Fibroblast of skin of back (primary cell): ENCODE measurements at regions not wholly inside any gene's neighbourhood (a gene's known extent, or its start where the extent isn't known, plus 50 kb on each side); places are given as distances from the start of the nearest gene placed in this dataset.
"Not testable (repeated sequence)": the region's sequence is repeated elsewhere in the genome, so short reads cannot be mapped to it uniquely, and the experiment has no call there.

Source experiments
- DNase-seq: peaks from one replicate; pipeline ENCODE4 v3.0.0-alpha.2; 2013

DNA sequence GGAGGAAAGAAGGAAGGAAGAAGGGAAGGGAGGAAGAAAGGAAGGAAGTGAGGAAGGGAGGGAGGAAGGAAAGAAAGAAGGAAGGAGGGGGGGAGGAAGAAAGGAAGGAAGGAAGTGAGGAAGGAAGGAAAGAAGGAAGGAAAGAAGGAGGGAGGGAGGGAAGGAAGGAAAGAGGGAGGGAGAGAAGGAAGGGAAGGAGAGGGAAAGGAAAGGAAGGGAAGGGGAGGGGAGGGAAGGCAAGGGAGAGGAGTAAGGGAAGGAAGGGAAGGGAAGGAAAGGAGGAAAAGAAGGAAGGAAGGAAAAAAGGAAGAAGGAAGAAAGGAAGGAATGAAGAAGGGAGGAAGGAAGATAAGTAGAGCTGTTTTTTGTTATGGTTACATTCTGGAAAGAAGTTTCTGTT lies 141.2 kb downstream of the LRRC3B start:
- no peak for DNase-seq

DNA sequence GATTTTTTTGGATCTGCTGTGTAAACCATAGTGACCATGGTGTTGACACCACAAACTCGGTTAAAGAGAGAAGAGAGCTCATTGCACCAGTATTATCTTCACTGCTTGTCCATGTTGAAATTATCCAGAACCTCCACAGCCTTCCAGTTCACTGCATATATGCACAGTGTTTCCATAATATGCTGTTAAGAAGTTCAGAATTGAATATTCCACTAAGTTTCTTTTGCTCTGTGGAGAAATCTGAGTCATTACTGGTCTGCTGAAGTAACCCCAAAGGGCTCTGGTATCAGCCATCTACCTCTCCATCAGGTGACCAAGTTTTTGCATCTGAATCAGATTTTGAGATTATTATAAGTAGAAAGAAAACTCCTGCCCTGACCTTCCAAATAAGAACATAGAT lies 143.5 kb downstream of the LRRC3B start:
- DNase-seq, result no peak

DNA sequence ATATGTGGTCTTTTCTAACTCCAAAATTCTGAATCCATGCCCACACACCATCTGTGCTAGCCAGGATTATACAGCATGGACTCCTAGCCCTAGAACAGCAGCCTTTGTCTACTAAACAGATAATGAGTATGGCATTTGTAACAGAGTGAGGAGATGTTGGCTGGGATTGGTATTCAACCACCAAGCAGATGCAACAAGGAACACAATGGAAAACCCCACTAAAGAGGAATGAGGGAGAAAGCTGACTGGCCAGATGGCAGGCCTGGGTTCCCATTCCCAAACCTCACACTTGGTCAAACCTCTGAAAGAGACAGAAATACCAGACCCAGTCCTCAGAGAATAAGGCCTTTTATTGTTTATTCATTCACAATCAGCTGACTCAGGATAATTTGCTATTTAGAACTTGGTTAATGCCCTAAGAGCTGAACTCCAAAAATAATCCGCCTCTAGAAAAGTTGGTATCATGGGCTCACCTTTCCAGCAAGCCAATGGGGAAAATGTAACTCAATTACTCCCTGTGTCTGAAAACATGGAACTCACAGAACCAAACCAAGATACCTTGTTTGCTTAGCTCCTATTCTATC lies 145.6 kb downstream of the LRRC3B start:
- no peak for DNase-seq

DNA sequence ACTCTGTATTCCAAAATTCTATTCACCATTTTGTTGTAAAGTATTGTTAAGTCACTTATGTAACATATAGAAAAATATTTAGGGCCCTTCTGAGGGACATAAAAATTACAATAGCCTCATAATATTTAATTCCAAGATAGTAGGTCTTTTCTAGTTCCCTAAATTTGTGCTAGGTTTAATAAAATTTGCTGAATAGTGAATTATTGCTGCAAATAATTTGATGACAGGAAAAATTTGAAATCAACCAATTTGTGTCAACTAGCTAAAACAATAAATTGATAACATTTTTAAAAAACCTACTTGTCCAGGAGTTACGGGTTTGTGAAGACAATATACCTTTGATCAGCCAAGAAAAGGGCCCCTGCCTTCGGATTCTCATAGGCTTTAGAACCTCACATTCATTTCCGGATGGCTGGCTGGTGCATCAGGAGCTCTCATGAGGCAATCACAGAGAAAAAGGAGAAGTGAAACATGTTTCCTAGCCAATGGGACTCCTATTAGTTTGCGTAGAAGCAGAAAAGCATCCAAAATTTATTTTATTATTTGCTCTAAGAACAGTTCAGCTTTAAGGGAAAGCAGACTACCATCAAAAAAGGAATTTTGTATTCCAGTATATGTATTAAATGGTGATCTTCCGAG lies 177.2 kb downstream of the LRRC3B start:
- no peak for DNase-seq

DNA sequence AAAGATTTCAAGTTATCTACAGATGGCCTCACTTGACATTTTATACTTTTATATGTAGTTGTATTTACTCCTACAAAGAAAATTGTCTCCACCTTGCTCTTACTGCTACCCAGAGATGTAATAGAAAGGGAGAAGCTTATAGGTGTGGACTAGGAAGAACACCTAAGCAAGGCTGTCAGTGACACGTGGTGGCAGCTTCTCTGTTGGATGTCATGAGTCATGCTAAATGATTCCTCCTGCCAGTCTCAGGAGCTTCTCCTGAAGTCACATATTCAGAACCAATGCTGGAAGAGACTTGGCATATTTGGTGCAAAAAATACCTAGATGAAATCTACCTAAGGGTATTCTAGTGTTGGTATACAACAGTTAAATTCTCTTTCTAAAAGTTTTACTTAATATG lies 184.7 kb downstream of the LRRC3B start:
- DNase-seq, result no peak

DNA sequence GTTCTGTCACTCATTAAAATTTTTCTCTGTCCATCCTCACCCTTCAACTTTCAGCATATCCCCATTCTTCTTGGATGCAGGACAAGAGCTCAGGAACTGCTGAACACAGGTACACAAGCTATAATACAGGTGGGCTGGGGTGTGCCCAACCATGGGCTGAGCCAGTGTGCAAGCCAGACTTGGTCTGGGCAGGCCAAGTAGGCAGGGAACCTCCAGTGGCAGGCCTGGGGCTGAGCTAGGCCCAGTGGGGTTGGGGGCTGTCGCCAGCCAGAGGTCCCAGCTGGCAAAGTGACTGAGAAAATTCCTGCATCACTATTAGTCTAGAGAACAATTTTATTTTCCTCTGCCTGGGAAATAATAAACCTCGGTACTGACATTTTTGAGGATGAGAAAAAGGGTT lies 202.9 kb downstream of the LRRC3B start:
- DNase-seq, result no peak

DNA sequence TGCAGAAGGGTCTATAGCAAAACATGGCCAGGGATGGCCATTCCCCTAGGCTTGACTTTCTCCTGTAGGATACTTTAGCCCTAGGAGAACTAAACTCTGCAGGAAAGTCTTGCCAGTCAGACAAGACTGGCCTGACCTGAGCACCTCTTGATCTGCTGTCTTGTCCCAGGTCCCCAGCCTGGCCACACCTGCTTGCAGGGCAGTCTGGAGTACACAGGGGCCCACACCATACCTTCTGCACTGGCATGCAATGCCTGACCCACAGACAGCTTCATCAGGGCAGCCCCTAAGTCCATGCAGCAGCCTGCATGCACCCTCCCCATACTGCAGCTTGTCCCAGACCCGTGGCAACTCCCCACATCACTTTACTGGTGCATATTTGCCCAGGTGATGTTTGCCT lies 204.6 kb downstream of the LRRC3B start:
- DNase-seq, result no peak

DNA sequence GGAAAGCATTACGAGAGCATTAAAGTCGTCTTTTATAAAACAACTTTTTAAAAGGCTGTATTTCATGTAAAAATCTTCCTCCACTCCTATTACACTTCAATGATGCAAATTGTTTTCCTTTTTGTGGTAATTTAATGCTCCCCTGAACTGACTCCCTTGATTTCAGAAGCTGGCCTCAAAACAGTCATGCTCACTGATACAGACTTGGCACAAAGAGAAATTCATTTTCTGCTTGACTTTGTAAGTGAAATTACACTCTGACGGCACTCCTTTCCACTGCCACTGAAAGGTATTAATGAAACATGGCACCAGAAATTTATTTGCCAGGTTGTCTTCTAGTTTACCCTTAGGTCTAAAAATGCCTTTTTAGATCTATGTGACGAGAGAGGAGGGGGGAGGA lies 215.5 kb downstream of the LRRC3B start:
- no peak for DNase-seq

DNA sequence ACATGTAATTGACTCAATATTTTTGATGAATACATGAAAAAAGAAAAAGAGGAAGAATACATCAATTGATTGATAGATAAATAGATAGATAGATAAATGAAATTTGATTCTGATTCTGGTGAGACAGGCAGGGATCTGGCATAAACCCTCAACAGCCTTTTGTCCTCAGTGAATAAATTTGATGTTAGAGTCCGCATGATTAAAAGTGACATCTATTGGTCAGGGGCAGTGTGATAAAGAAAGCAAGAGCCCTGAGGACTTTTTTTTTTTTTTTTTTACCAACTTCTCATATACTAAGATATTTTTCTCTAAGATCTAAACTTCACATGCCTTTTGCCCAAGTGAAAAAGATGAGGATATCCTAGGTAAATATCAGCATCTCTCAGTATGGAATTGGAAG lies 216.4 kb downstream of the LRRC3B start:
- no peak for DNase-seq

DNA sequence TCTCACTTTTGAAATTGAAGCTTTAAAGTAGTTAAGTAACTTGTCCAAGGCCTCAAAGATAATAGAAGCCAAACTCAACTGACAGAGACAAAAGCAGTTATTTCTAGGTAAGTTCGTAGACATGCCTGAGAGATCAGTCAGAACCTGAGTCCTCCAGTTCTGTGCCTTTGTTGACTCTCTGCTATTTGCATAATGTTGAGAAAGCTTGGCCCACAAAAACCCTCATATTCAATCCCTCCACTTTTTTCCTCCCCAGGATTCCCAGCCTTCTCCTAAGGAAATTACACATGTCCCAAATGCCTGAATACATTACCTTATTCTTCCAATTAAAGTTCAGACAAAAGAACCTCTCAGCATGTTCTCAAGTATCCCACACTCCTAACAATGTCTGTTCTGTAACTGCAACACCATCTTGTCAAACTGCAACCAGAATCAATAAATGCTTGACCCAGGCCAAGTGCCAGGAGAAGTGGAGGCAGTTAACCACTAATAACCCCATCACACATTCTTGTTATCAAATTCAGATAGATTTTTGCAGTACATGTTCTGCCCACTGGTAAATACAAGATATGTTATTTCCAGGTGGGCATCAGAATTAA lies 217.8 kb downstream of the LRRC3B start:
- no peak for DNase-seq

DNA sequence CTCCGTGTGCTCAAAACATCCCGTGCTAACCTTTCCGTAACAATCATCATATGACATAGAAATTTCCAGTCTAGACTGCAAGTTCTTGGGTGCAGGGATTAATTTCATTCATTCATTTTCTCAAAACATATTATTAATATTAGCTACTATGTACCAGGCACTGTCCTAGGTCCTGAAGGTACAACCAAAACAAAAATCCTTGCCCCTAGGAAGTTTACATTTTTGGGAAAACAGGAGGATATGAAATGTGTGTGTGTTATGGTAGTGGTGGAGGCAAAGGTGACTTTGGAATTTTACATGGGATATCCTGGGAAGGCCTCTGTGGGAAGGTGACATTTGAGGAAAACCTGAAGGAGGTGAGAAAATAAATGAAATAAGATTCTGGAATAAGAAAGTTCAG lies 222.6 kb downstream of the LRRC3B start:
- DNase-seq, result no peak

DNA sequence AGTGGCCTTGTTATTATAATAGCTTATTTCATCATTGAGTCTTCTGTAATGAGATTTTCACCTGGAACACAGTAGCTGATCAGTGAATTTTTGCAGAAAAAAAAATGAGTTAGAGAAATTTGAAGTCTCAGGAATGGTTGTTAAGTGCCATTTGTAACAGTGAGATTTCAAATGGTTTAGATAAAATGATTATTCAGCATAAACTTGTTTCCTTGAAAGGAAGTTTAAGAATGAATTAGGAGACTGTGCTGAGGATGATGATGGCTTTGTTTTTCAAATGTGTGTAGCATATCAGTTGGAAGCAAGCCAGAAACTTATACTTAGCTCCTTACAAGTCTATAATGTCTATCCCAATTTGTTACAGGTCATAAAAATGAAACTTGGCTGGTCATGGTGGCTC lies 225.1 kb downstream of the LRRC3B start:
- no peak for DNase-seq

DNA sequence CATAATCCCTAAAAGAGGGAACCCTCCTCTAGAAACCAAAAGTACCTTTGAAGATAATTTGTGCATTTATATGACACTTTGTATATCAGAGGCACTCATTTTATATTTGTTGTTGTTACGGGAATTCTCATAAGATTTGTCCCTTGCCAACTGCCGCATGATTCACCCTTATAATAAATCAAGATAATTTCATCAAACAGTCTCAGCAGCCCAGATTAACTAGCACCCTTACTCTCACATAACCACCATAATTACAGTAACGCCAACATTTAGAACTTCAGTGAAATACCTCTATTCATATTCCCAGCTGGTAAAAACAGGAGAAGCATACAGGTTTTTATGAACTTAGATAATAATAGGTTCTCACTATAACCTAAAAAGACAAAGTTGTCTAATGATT lies 271.9 kb downstream of the LRRC3B start:
- DNase-seq, result no peak

DNA sequence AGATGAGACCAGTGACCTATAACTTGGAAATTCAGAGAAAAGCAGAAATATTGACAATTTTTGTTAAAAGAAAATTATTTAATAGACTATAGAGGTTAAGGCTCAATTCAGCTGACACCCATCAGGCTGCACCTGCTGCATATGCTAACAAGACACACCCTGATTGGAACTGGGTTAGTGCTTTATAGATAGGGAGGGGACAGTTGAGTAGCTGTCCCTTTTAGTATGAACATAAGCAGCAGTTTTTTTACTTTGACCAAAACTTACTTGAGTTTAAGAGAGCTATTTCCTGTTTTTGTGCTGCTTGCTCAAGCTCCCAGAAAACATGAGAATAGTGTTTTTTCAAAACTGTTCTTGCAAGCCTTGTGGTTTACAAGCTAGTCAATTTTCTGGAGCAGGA lies 292.6 kb downstream of the LRRC3B start:
- DNase-seq, result no peak

DNA sequence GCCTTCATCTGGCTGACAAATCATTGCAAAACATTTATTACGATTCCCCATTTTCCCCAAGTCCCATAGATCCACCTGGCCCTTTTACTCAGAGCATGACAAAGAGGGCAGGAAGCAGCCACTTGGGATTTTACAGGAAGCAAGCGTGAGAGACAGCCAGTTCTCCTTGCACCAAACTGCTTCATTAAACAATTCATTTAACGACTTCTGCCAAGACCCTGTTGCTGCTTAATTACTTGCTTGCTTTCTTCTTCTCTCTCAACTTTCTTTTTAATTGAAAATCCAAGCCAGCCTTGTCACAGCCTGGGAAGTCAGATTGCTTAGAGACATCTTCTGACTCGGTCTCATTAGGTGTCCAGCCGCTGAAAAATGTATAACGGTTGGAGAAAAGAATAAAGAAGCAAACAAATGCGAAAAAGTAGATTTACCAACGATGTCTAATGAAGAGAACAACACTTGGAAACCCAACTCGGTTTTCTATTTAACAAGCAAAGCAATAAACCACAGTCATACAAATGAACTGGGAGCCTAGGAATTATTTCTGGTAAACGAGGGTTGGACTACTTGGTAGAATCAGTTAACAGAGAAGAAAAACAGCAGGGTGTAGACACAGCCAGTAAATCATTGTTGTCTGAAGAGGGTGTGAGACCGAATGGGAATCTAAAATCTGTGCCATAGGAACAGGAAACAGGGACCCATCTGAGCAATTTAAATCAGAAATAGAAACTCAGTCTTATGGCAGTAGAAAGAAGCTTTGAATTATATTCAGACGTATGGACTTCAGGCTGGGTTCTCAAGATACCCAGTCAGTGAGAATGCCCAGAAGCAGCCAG lies 298.3 kb downstream of the LRRC3B start:
- DNase-seq, result no peak

DNA sequence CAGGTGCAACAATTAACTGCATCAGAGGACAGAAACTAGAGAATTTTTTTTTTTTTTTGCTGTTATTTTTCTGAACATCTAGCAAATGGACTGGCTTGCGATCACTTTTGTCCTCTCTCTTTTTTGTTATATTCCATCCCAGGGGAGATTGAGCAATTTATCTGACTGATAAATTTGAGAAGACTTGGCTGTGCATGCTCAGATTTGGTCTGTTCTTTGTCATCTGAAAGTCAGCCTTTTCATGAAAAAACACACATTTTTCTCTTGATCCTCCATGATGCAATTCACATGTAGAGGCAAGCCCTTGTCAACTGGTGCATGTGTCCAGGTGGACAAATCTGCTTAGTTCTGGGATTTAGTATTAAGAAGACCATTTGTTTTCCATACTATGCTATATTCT lies 309.3 kb downstream of the LRRC3B start:
- no peak for DNase-seq

DNA sequence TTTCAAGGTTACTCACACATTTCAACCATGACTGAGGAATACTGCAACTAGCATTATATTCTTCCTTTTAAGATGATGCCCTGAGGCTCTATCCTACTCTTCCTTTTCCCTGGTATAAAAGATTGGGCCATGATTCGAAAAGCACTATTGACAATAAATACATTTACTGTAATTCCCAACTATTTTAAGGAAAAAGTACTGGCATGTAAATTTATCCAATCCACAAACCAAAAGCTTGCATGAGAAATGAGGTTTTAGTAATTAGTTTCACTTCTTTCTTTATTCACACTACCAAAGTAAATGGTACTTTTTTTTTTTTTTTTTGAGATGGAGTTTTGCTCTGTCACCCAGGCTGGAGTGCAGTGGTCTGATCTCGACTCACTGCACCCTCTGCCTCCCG lies 310.2 kb downstream of the LRRC3B start:
- no peak for DNase-seq

DNA sequence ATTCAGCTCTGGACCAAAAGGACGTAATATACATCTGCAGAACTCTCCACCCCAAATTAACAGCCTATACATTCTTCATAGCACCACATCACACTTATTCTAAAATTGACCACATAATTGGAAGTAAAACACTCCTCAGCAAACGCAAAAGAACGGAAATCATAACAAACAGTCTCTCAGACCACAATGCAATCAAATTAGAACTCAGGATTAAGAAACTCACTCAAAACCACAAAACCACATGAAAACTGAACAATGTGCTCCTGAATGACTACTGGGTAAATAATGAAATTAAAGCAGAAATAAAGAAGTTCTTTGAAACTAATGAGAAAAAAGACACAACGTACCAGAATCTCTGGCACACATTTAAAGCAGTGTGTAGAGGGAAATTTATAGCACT lies 322.9 kb downstream of the LRRC3B start:
- DNase-seq, result not testable (repeated sequence)

DNA sequence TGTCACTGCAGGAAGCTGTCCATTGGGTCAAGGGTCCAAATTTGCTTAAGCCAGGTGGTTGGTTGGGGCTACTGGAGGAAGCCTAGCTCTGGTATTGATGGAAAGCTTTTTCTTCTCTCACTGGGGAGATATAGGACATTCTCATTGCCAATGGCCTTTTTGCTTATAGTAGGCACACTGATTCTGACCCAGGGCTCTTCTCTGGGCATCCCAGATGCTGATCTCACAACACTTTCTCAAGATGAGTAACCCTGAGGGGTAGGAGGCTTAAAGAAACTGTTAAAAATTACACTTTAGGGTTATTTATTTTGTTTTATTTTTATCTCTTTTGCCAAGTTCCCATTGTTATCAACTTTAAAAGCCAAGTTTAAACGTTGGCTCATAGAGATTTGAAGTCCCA lies 337.8 kb downstream of the LRRC3B start:
- DNase-seq, result no peak

DNA sequence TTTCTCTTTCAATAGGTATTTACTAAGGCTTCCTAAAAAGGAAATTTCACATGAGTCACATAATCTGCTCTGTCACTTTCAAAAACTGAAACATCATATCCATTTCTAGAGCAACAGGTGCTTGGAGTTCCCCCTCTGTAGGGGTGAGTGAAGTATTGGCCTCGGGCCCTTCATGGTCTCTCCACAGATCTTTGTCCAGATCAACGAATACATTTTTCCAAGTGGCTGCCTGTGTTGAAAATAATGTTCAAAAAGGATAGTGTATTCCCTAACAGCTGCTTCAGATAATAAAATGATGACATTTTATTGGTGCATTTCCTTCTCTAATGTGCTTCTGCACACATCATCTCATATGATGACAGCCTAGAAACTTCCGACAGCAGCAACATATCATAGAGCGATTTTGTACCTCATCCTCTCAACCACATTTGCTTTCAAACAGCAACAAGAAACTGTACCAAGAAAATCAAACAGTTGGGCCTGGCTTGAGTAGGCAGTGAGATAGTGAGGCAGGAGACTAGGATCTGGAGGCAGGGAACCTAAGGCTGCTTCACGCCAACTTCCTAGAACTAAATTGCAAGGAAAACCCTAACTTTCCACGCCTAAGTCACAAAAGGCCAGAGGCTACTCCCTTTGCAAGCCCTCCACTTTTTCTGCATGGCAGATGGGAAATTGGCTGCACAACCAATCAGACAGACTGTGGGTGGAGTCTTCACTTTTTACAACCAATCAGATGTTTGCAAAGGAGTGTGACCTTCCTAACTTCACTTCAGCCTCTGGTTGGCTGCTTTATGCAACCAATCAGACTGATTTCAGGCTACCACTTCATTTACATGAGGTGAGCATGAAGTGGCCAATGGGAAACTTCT lies 340.2 kb downstream of the LRRC3B start:
- no peak for DNase-seq

DNA sequence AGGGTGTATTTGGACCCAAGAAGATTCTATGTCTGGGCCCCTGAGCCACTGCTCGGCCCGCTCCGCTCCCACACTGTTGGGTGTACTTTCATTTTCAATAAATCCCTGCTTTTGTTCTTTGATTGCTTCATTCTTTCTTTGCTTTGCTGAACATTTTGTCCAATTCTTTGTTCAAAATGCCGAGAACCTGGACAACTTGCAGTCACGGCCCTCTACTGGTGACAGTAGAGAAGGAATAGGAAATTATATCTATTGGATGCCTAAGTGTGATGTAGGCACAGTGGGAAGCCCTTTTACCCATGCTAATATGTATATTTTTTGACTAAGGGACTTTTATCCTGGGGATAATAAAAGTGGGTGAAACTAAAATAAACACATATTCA lies 340.8 kb downstream of the LRRC3B start:
- peak; percentile 2 for DNase-seq

DNA sequence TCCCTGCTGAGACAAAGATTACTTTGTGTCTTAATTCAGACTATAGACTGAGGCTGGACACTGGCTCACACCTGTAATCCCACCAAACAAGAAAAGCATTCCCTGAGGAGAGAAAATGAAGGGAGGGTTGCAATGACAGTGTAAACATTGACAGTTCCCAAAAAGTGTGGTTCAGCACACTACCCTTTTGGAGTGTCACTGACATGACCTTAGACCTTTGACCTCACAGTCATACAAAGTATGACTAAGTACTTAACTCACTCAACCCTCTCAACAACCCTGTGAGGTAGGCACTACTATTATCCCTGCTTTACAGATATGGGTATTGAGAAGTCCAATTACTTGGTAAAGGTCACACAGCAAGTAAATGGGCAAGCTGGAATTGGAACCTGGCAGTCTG lies 341.7 kb downstream of the LRRC3B start:
- DNase-seq, result no peak

DNA sequence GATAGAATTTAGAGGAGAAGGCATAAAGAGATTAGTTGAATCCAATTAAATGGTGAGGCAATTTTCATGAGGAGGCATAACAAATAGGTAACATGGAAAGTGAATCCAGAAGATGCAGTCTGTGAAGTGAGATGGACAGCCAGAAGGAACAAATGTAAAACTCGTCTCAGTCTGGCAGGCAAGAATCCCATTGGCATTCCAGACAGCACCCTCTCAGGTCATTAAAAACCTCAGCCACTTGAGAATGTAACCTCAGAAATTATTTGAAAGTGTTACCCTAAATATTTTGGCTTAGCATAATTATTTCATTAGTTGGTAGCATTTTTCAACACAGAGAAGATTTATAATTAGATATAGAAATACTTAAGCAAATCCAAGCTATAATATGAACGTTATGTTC lies 342.3 kb downstream of the LRRC3B start:
- no peak for DNase-seq
